GM23338 (cell line): ENCODE measurements at regions not wholly inside any gene's neighbourhood (a gene's known extent, or its start where the extent isn't known, plus 50 kb on each side); places are given as distances from the start of the nearest gene placed in this dataset.

ENCODE experiments used
- ATAC-seq: fragments of 200-7000 bp; cut with Tn5 transposase; 3 replicates; pipeline ENCODE4 v1.9.1; 2020
- DNase-seq: peaks from one replicate; pipeline ENCODE4 v3.0.0-alpha.2; 2015; ENCODE audit warnings: low spot score
- H2AFZ ChIP-seq: fragments of 200-600 bp; sonication (generic); 2 replicates; pipeline ENCODE4 v1.8.0; 2016; ENCODE audit warnings: antibody characterized with exemption, mild to moderate bottlenecking, moderate library complexity
- H3F3A ChIP-seq: fragments of 200-600 bp; sonication (generic); replicated peaks from 2 replicates; pipeline ENCODE4 v1.8.0; 2017; ENCODE audit warnings: antibody characterized with exemption, mixed run types, low read depth
- H3K27ac ChIP-seq: fragments of 200-600 bp; sonication (generic); 2 replicates; pipeline ENCODE4 v1.6.1; 2016; ENCODE audit warnings: low read depth
- H3K27me3 ChIP-seq: fragments of 200-600 bp; sonication (generic); 2 replicates; pipeline ENCODE4 v1.8.0; 2016; ENCODE audit warnings: mild to moderate bottlenecking, mixed run types, moderate library complexity; ENCODE audit not compliant: insufficient read depth
- H3K36me3 ChIP-seq: fragments of 200-600 bp; sonication (generic); 2 replicates; pipeline ENCODE4 v1.8.0; 2016; ENCODE audit warnings: mild to moderate bottlenecking; ENCODE audit not compliant: insufficient read depth
- H3K4me1 ChIP-seq: fragments of 200-600 bp; sonication (generic); 2 replicates; pipeline ENCODE4 v1.8.0; 2016; ENCODE audit warnings: mild to moderate bottlenecking, moderate library complexity; ENCODE audit not compliant: insufficient read depth
- H3K4me2 ChIP-seq: fragments of 200-600 bp; sonication (generic); 2 replicates; pipeline ENCODE4 v1.7.1; 2017; ENCODE audit warnings: mixed run types
- H3K4me3 ChIP-seq: fragments of 200-600 bp; sonication (generic); 2 replicates; pipeline ENCODE4 v1.6.1; 2016; ENCODE audit warnings: mixed run types
- H3K79me2 ChIP-seq: fragments of 200-600 bp; sonication (generic); replicated peaks from 2 replicates; pipeline ENCODE4 v1.8.0; 2017; ENCODE audit warnings: mild to moderate bottlenecking; ENCODE audit not compliant: insufficient read depth
- H3K9me2 ChIP-seq: fragments of 200-600 bp; sonication (generic); 2 replicates; pipeline ENCODE4 v1.8.0; 2017; ENCODE audit not compliant: insufficient read depth
- H4K20me1 ChIP-seq: fragments of 200-600 bp; sonication (generic); replicated peaks from 2 replicates; pipeline ENCODE4 v1.8.0; 2017; ENCODE audit warnings: mild to moderate bottlenecking; ENCODE audit not compliant: insufficient read depth
- H3K27ac Mint-ChIP-seq: 2 replicates; pipeline ENCODE4 v1.8.0; 2020; ENCODE audit warnings: inconsistent platforms, mild to moderate bottlenecking, moderate library complexity, mixed read lengths
- H3K27me3 Mint-ChIP-seq: 3 replicates; pipeline ENCODE4 v1.8.0; 2022; ENCODE audit warnings: low read depth, mild to moderate bottlenecking, moderate library complexity, mixed read lengths, inconsistent platforms; ENCODE audit not compliant: insufficient read depth, poor library complexity
- H3K36me3 Mint-ChIP-seq: 3 replicates; pipeline ENCODE4 v1.8.0; 2021; ENCODE audit warnings: low read depth, mild to moderate bottlenecking, inconsistent platforms, moderate library complexity, mixed read lengths
- H3K4me1 Mint-ChIP-seq: 3 replicates; pipeline ENCODE4 v1.8.0; 2020; ENCODE audit warnings: mild to moderate bottlenecking, inconsistent platforms, mixed read lengths
- H3K4me3 Mint-ChIP-seq: 3 replicates; pipeline ENCODE4 v1.8.0; 2021; ENCODE audit warnings: moderate library complexity, mild to moderate bottlenecking, inconsistent platforms, mixed read lengths
- H3K9me3 Mint-ChIP-seq: 3 replicates; pipeline ENCODE4 v1.8.0; 2020; ENCODE audit warnings: moderate library complexity, mild to moderate bottlenecking, inconsistent platforms, mixed read lengths
- CREB1 ChIP-seq: fragments of 250-450 bp; sonication (Bioruptor Pico); IDR thresholded peaks from 2 replicates; pipeline ENCODE4 v1.5.0; 2020; ENCODE audit warnings: low read depth, mild to moderate bottlenecking, moderate library complexity
- EZH2 ChIP-seq: fragments of 200-600 bp; sonication (generic); IDR thresholded peaks from one replicate; pipeline ENCODE4 v1.8.0; 2017; ENCODE audit warnings: antibody characterized with exemption, mild to moderate bottlenecking, low read depth; ENCODE audit not compliant: unreplicated experiment
- EZH2phosphoT487 ChIP-seq: fragments of 200-600 bp; sonication (generic); IDR thresholded peaks from one replicate; pipeline ENCODE4 v1.8.1; 2018; ENCODE audit warnings: antibody characterized with exemption; ENCODE audit not compliant: unreplicated experiment
- JUNB ChIP-seq: IDR thresholded peaks from one replicate; pipeline ENCODE4 v1.6.1; 2016; ENCODE audit warnings: antibody characterized with exemption; ENCODE audit not compliant: unreplicated experiment
- NANOG ChIP-seq: IDR thresholded peaks from 2 replicates; pipeline ENCODE4 v1.6.1; 2016; ENCODE audit warnings: antibody characterized with exemption, borderline replicate concordance
- POLR2AphosphoS5 ChIP-seq: IDR thresholded peaks from 2 replicates; pipeline ENCODE4 v1.6.1; 2016; ENCODE audit warnings: antibody characterized with exemption, low read depth
- STAT1 ChIP-seq: IDR thresholded peaks from one replicate; pipeline ENCODE4 v1.6.1; 2016; ENCODE audit warnings: antibody characterized with exemption; ENCODE audit not compliant: unreplicated experiment
- ZNF462 ChIP-seq: fragments of 250-450 bp; sonication (Bioruptor Pico); IDR thresholded peaks from 2 replicates; pipeline ENCODE4 v1.5.0; 2020; ENCODE audit warnings: mild to moderate bottlenecking, moderate library complexity
- TF ChIP-seq, protein P1 (sequence below): IDR thresholded peaks from one replicate; pipeline ENCODE4 v1.6.1; 2018; ENCODE audit warnings: antibody characterized with exemption; ENCODE audit not compliant: unreplicated experiment

- no peak for ATAC-seq
Measured at GRCh38 chr10:4125776-4126175, 340.8 kb upstream of the KLF6 start.

More at GRCh38 chr10:4125776-4126175, 340.8 kb upstream of the KLF6 start:
- Mint-ChIP-seq H3K4me1 (peaks cover 13% of the 10 kb centered on the region), H3K4me3 (no peak overlapping the region), H3K9me3 (peaks cover 7% of the 10 kb centered on the region; the same call in 2 of the 3 replicates), H3K36me3 (peaks cover 6% of the 10 kb centered on the region; the same call in 2 of the 3 replicates), H3K27me3 (peaks cover 7% of the 10 kb centered on the region), H3K27ac (no peak overlapping the region)
- Histone ChIP-seq H2AFZ (no peak overlapping the region), H3K79me2 (no peaks in the 10 kb centered on the region), H3K27ac (no peak overlapping the region), H3K9me2 (0 out of 2 replicates have a peak, but pooled peaks cover 6% of the 10 kb centered on the region), H3K4me3 (no peak overlapping the region), H3K4me2 (no peak overlapping the region), H3K4me1 (peaks cover 4% of the 10 kb centered on the region; the same call in 1 of the 2 replicates), H3K27me3 (no peaks in the 10 kb centered on the region), H4K20me1 (no peaks in the 10 kb centered on the region), H3F3A (no peaks in the 10 kb centered on the region), H3K36me3 (no peaks in the 10 kb centered on the region)
- TF ChIP-seq STAT1, result no peak
- no peak for TF ChIP-seq POLR2AphosphoS5
- TF ChIP-seq JUNB, result no peak
- no peak for TF ChIP-seq CREB1
- TF ChIP-seq ZNF462 (CRISPR knock-in tag), result no peak
- no peak for TF ChIP-seq EZH2phosphoT487
- TF ChIP-seq, protein P1, sequence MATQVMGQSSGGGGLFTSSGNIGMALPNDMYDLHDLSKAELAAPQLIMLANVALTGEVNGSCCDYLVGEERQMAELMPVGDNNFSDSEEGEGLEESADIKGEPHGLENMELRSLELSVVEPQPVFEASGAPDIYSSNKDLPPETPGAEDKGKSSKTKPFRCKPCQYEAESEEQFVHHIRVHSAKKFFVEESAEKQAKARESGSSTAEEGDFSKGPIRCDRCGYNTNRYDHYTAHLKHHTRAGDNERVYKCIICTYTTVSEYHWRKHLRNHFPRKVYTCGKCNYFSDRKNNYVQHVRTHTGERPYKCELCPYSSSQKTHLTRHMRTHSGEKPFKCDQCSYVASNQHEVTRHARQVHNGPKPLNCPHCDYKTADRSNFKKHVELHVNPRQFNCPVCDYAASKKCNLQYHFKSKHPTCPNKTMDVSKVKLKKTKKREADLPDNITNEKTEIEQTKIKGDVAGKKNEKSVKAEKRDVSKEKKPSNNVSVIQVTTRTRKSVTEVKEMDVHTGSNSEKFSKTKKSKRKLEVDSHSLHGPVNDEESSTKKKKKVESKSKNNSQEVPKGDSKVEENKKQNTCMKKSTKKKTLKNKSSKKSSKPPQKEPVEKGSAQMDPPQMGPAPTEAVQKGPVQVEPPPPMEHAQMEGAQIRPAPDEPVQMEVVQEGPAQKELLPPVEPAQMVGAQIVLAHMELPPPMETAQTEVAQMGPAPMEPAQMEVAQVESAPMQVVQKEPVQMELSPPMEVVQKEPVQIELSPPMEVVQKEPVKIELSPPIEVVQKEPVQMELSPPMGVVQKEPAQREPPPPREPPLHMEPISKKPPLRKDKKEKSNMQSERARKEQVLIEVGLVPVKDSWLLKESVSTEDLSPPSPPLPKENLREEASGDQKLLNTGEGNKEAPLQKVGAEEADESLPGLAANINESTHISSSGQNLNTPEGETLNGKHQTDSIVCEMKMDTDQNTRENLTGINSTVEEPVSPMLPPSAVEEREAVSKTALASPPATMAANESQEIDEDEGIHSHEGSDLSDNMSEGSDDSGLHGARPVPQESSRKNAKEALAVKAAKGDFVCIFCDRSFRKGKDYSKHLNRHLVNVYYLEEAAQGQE, result no peak
- no peak for TF ChIP-seq NANOG
- no peak for TF ChIP-seq EZH2
- DNase-seq, result no peak
